ENCODE measurements at regions not wholly inside any gene's neighbourhood (a gene's known extent, or its start where the extent isn't known, plus 50 kb on each side); places are given as distances from the start of the nearest gene placed in this dataset.

- DNase-seq (ENCODE audit: low spot score) = peak; percentile 80
These were observed 136.4 kb upstream of the PTPN1 start for GRCh38 chr20:50373674-50374286.

GRCh38 chr20:50374541-50375078 is 135.6 kb upstream of the PTPN1 start:
- DNase-seq (ENCODE audit: low spot score) = no peak

GRCh38 chr20:50376179-50376887 is 133.8 kb upstream of the PTPN1 start:
- no peak for DNase-seq (ENCODE audit: low spot score)

GRCh38 chr20:50376888-50377459 is 133.2 kb upstream of the PTPN1 start:
- no peak for DNase-seq (ENCODE audit: low spot score)

GRCh38 chr20:50378170-50379000 is 131.8 kb upstream of the PTPN1 start:
- DNase-seq (ENCODE audit: low spot score) = no peak

GRCh38 chr20:50379049-50379990 is 130.9 kb upstream of the PTPN1 start:
- DNase-seq (ENCODE audit: low spot score) = peak; percentile 83

GRCh38 chr20:50379991-50380696 is 130.0 kb upstream of the PTPN1 start:
- no peak for DNase-seq (ENCODE audit: low spot score)

GRCh38 chr20:50380697-50381040 is 129.5 kb upstream of the PTPN1 start:
- DNase-seq (ENCODE audit: low spot score) = peak; percentile 73

- peak; percentile 29 for DNase-seq (ENCODE audit: low spot score)
These were observed 129.0 kb upstream of the PTPN1 start for GRCh38 chr20:50381075-50381732.

GRCh38 chr20:50381771-50382593 is 128.2 kb upstream of the PTPN1 start:
- peak; percentile 69 for DNase-seq (ENCODE audit: low spot score)

GRCh38 chr20:50385733-50386640 is 124.2 kb upstream of the PTPN1 start:
- no peak for DNase-seq (ENCODE audit: low spot score)

GRCh38 chr20:50386641-50386960 is 123.6 kb upstream of the PTPN1 start:
- DNase-seq (ENCODE audit: low spot score) = no peak

GRCh38 chr20:50387218-50387995 is 122.8 kb upstream of the PTPN1 start:
- no peak for DNase-seq (ENCODE audit: low spot score)

GRCh38 chr20:50387996-50388332 is 122.2 kb upstream of the PTPN1 start:
- DNase-seq (ENCODE audit: low spot score) = no peak

GRCh38 chr20:50388733-50389437 is 121.3 kb upstream of the PTPN1 start:
- peak; percentile 69 for DNase-seq (ENCODE audit: low spot score)

GRCh38 chr20:50389438-50389807 is 120.8 kb upstream of the PTPN1 start:
- DNase-seq (ENCODE audit: low spot score) = peak; percentile 76

Data from HT-29 (cell line).